Fibroblast of skin of scalp (primary cell): ENCODE measurements at regions not wholly inside any gene's neighbourhood (a gene's known extent, or its start where the extent isn't known, plus 50 kb on each side); places are given as distances from the start of the nearest gene placed in this dataset.
"Not testable (repeated sequence)": the region's sequence is repeated elsewhere in the genome, so short reads cannot be mapped to it uniquely, and the experiment has no call there.

ENCODE experiments used
- DNase-seq: peaks from one replicate; pipeline ENCODE4 v3.0.0-alpha.2; 2013

DNA sequence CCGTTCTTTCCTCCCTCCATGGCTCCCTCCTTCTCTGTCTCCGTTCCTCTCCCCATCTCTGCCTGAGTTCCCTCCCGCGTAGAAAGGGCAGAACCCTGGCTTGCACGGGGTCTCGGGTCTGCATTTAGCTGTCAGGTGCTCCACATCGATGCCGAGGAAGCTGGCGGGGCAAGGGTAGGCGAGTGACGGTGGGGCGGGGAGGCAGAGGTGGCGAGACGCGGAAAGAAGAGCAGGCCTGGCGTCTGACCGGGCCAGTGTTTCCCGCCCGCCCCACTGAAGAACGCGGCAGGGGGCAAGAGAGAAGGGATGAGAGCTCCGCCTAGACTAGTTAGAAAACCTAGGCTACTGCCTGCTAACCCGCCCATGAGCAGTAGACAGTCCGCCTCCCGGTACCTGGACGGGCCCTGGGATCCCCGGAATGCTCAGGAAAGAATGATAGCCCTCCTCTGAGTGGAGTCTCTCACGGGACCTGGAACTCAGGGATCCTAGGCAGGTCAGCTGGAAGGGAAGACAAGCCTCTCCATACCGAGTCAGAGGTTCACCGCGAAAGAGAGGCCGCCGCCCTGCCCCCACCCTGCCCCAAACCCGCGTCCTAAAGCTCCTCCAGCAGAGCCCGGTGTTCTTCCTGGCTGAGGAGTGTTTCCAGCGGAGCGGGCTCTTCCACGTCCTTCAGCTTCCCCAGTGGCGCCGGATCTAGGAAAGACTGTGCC is 357.9 kb upstream of the DEFB115 start:
- not testable (repeated sequence) for DNase-seq

DNA sequence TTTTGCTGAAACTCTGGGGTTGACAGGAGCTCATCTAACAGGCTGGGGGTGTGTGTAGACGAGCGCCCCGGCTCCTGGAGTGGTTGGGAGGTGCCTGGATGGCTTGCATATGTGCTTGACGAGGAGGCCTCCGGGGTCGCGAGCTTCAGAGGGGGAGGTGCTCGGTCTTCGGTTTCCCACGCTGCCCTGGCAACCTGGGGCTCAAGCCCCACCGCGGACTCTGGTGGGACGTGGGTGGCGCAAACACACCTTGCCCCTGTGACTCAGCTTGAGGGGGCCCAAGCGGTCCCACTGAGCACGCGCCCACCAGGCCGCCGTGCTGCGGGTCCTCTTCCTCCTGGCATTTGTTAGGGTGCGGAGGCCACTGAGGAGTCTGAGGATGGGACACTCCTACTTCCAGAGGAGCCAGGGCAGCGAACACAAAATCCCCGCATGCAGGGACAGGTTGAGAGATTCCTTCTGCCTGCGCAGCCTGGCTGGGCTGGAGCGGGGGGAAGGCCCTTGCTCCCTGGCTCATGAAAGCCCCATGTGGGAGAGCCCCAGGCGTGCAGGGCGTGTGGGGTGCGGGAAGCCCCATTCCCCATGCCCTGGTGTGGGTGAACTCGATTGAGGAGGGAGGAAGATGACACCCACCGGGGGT is 357.3 kb upstream of the DEFB115 start:
- not testable (repeated sequence) for DNase-seq

DNA sequence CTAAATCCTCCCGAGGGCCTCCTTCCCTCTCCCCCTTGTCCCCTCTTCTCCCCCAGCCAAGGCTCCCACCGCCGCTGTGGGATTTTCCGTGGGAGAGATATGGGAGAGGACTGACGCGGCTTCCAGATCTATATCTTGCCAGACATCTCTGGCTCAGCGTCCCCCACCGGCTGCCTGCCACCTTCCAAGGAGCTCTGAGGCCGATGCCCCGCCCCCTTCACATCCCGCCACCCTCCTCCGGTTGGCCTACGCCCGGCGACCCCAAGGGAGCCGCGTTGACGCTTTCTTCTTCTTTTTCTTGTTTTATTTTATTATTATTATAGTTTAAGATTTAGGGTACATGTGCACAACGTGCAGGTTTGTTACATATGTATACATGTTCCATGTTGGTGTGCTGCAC is 352.2 kb upstream of the DEFB115 start:
- DNase-seq = not testable (repeated sequence)

DNA sequence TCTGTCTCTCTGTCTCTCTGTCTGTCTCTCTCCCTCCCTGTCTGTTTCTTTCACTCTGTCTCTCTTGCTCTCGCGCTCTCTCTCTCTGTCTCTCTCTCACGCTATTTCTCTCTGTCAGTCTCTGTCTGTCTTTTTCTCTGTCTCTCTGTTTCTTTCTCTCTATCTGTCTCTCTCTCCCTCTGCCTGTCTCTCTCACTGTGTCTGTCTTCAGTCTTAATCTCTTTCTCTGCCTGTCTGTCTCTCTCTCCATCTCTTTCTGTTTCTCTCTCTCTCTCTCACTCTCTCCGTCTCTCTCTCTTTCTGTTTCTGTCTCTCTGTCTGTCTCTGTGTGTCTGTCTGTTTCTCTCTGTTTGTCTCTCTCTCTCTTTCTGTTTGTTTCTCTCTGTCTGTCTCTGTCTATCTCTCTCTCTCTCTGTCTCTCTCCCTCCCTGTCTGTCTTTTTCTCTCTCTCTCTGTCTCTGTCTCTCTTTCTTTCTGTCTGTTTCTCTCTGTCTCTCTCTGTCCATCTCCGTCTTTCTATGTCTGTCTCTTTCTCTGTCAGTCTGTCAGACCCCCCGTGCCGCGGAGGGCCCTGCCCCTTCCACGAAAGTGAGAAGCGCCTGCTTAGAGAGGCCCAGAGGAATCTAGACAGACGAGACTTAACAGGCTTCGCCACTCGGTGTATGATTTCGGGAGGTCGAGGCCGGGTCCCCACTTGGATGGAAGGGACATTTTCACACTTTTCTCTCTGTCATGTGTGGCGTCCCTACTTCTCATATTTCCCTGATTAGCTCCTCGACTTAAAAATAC is 346.3 kb upstream of the DEFB115 start:
- DNase-seq = no peak

DNA sequence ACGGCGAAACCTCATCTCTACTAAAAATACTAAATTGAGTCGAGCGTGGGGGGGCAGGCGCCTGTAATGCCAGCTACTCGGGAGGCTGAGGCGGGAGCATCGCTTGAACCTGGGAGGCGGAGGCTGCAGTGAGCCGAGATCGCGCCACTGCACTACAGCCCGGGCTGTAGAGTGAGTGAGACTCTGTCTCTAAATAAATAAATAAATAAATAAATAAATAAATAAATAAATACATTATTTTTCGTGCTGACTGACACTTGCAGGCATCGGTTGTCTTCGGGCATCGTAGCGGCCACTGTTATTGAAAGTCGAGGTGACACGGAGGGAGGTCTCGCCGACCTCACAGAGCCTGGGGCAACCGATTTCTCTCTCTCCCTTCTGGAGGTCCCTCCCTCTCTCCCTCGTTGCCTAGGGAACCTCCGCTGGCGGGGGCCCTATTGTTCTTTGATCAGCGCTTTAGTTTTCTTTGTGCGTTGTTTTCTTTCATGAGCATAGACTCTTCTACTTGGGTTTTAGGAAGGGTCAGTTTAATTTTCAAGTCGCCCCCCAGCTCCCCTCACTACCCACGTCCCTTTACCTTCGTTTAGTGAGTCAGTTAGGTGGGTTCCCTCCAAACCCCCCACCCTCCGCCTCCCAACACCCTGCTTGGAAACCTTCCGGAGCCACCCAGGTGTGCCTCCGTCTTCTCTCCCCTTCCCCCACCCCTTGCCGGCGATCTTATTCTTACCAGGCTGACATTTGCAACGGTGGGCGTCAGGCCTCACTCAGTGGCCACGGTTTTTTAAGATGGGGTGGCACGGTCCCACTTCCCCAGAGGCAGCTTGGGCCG is 345.4 kb upstream of the DEFB115 start:
- not testable (repeated sequence) for DNase-seq

DNA sequence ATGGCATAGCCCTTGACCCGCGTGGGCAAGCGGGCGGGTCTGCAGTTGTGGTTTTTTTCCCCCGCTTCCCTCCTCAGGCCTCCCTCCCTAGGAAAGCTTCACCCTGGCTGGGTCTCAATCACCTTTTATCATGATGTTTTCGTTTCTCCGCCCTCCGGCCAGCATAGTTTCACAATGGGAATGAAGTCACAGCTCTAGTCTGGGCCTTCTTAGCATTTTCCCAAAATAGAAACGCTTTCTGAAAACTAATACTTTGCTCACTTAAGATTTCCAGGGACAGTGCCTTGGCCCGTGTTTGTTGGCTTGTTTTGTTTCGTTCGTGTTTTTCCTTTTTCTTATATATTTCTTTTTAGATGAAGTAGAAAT is 344.8 kb upstream of the DEFB115 start:
- not testable (repeated sequence) for DNase-seq

DNA sequence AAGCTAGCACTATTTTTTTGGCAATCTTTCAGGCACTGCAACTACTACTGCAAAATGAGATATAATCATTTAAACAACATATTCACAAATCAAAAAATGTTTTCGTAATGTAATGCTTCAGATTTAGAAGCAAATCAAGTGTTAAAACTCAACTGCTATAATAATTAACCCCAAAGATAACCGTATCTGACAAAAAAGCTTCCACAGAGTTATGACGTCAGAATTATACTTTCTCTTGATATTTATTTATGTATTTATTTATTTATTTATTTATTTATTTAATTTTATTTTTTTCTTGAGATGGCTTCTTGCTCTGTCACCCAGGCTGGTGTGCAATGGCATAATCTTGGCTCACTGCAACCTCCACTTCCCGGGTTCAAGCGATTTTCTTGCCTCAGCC is 341.1 kb upstream of the DEFB115 start:
- not testable (repeated sequence) for DNase-seq

DNA sequence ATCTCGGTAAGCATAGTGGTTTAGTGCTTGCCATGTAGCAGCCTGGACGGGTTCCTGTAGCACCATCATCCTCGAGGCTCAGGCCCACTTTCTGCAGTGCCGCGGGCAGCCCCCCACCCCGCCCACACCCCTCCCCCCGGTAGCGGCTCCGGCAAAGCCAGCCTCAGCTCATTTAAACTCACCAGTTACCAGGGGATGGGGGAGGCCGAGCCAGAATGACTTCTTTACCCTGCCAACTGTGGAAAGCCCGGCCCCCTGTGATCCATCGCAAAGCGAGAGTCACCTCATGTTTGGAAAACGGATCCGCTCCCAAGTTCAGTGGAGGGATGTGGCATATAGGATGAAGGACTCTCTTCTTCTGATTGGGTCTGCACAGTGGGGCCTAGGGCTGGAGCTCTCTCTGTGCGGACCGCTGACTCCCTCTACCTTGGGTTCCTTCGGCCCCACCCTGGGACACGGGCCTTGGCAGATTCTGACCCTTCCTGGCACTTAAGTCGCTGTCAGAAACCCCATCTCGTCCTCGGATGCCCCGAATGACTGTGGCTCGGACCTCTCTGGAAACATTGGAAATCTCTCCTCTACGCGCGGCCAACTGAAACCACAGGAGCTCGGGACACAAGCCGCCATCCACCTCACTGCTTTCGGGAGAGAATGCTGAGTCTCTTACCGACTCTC is 337.8 kb upstream of the DEFB115 start:
- DNase-seq = no peak

DNA sequence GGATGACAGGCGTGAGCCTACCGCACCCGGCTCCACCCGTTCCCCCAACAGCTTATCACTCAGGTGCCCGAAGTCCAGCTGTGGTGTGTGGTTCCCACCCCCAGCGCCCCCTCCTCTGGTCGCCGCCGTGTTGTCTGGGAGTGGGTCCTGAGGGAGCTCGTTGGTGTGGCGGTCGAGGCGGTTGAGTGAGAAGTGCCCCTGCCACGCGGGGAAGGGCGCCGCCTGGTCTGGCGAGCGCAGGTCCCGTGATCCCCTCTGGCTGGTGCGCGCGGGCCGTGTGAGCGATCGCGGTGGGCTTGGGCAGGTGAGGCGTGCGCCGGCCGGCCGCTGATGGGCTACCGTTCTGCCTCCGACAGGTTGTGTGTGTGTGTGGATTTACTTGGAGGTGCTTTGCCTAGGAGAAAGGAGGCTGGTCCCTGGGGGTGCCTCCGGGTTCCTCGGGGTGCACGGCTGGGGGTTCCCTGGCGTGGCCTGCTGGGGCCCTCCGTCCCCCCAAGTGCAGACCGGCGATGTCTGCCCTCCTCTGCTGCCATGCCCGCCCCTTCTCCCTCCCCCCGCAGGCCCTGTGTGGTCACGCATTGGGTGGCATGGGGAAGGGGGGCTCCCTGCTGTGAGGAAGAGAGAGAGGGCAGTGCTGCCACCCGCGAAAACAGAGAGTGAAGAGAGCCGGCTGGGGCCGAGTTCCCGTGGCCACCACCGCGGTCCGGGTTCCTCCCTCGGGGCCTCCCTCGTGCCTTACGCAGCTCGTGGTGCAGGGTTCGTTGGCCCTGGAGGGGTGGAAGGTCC is 336.0 kb upstream of the DEFB115 start:
- DNase-seq = no peak

DNA sequence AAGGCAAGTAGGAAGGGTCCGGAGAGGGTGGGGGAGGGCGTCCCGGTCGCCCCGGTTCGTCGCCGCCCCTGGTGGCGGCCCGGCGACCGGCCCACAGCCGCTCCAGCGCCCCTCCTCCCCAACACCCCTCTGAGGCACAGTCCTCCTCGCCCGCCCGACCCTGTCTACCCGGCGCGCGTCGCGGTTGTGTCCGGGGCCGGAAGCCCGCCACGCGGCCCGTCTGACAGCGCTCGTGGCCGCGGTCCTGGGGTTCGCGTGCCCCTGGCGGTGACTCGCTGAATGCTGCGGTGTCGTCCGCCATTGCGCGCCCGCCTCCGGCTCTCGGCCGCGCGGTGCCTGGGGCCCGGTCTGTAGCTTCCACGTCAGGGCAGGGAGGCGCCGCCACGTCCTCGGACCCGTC is 335.3 kb upstream of the DEFB115 start:
- DNase-seq = no peak

DNA sequence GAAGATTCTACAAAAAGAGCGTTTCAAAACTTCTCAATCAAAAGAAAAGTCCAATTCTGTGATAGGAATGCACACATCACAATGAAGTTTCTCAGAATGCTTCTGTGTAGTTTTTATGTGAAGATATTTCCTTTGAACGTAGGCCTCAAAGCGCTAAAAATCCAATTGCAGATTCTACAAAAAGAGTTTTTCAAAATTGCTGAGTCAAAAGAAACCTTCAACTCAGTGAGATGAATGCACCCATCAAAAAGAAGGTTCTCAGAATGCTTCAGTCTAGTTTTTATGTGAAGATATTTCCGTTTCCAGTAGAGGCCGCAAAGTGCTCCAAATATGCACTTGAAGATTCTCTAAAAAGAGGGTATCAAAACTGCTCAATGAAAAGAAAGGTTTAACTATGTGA is 319.7 kb upstream of the DEFB115 start:
- no peak for DNase-seq

DNA sequence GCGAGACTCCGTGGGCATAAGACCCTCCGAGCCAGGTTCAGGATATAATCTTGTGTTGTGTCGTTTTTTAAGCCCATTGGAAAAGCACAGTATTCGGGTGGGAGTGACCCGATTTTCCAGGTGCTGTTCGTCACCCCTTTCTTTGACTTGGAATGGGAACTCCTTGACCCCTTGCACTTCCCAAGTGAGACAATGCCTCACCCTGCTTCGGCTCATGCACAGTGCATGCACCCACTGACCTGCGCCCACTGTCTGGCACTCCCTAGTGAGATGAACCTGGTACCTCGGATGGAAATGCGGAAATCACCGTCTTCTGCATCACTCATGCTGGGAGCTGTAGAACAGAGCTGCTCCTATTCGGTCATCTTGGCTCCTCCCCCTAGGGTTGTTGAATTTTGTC is 307.7 kb upstream of the DEFB115 start:
- no peak for DNase-seq

DNA sequence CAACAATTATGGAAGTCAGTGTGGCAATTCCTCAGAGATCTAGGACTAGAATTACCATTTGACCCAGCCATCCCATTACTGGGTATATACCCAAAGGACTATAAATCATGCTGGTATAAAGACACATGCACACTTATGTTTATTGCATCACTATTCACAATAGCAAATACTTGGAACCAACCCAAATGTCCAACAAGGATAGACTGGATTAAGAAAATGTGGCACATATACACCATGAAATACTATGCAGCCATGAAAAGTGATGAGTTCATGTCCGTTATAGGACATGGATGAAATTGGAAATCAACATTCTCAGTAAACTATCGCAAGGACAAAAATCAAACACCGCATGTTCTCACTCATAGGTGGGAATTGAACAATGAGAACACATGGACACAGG is 306.4 kb upstream of the DEFB115 start:
- DNase-seq = not testable (repeated sequence)

DNA sequence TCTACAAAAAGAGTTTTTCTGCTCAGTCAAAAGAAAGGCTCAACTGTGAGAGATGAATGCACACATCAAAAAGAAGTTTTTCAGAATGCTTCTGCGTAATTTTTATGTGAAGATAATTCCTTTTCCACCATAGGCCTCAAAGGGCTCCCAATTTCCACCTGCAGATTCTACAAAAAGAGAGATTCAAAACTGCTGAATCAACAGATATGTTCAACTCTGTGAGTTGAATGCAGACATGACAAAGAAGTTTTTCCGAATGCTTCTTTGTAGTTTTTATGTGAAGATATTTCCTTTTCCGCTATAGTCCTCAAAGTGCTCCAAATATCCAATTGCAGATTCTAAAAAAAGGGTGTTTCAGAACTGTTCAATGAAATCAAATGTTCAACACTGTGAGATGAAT is 300.8 kb upstream of the DEFB115 start:
- DNase-seq = not testable (repeated sequence)

DNA sequence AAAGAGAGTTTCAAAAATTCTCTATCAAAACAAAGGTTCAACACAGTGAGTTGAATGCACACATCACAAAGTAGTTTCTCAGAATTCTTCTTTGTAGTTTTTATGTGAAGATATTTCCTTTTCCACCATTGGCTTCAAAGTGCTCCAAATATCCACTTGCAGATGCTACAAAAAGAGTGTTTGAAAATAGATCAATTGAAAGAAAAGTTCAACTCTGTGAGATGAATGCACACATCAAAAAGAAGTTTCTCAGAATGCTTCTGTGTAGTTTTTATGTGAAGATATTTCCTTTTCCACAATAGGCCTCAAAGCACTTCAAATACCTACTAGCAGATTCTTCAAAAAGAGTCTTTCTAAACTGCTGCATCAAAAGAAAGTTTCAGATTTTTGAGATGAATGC is 298.3 kb upstream of the DEFB115 start:
- DNase-seq = not testable (repeated sequence)

DNA sequence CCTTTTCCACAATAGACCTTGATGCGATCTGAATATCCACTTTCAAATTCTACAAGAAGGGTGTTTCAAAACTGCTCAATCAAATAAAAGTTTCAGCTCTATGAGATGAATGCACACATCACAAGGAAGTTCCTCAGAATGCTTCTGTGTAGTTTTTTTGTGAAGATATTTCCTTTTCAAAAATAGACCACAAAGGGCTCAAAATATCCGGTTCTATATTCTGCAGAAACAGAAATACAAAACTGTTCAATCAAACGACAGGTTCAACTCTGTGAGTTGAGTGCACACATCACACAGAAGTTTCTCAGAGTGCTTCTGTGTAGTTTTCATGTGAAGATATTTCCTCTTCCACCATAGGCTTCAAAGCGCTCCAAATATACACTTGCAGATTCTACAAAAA is 293.9 kb upstream of the DEFB115 start:
- no peak for DNase-seq

DNA sequence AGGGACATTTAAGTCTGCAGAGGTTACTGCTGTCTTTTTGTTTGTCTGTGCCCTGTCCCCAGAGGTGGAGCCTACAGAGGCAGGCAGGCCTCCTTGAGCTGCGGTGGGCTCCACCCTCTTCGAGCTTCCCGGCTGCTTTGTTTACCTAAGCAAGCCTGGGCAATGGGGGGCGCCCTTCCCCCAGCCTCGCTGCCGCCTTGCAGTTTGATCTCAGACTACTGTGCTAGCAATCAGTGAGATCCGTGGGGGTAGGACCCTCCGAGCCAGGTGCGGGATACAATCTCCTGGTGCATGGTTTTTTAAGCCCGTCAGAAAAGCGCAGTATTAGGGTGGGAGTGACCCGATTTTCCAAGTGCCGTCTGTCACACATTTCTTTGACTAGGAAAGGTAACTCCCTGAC is 281.6 kb upstream of the DEFB115 start:
- DNase-seq = not testable (repeated sequence)

DNA sequence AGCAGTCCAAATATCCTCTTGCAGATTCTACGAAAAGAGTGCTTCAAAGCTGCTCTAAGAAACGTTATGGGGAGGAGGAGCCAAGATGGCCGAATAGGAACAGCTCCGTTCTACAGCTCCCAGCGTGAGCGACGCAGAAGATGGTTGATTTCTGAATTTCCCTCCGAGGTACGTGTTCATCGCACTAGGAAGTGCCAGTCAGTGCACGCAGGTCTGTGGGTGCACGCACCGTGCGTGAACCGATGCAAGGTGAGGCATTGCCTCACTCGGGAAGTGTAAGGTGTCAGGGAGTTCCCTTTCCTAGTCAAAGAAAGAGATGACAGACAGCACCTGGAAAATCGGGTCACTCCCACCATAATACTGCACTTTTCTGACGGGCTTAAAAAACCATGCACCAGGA is 272.1 kb upstream of the DEFB115 start:
- no peak for DNase-seq
